Smooth muscle cell of the brain vasculature (primary cell): ENCODE measurements at regions not wholly inside any gene's neighbourhood (a gene's known extent, or its start where the extent isn't known, plus 50 kb on each side); places are given as distances from the start of the nearest gene placed in this dataset.
"Not testable (repeated sequence)": the region's sequence is repeated elsewhere in the genome, so short reads cannot be mapped to it uniquely, and the experiment has no call there.

Source experiments
- DNase-seq: peaks from one replicate; pipeline ENCODE4 v3.0.0-alpha.2; 2012; ENCODE audit warnings: low read depth, low spot score

GRCh38 chr7:81182056-81182455 is 263.2 kb upstream of the SEMA3C start:
- DNase-seq: not testable (repeated sequence)

- DNase-seq: no peak
These were observed 262.2 kb upstream of the SEMA3C start for GRCh38 chr7:81181066-81181465.

GRCh38 chr7:81180573-81180972 is 261.7 kb upstream of the SEMA3C start:
- DNase-seq: no peak

GRCh38 chr7:81175275-81175940 is 256.6 kb upstream of the SEMA3C start:
- no peak for DNase-seq

- DNase-seq: peak; percentile 33
These were observed 255.0 kb upstream of the SEMA3C start for GRCh38 chr7:81173766-81174281.

- no peak for DNase-seq
These were observed 251.4 kb upstream of the SEMA3C start for GRCh38 chr7:81170291-81170690.

- DNase-seq: no peak
These were observed 249.1 kb upstream of the SEMA3C start for GRCh38 chr7:81167934-81168333.

- DNase-seq: no peak
These were observed 246.2 kb upstream of the SEMA3C start for GRCh38 chr7:81165070-81165469.

GRCh38 chr7:81162771-81163525 is 244.1 kb upstream of the SEMA3C start:
- DNase-seq: no peak

- no peak for DNase-seq
These were observed 243.4 kb upstream of the SEMA3C start for GRCh38 chr7:81162234-81162633.

GRCh38 chr7:81161451-81162075 is 242.7 kb upstream of the SEMA3C start:
- DNase-seq: peak; percentile 20

- no peak for DNase-seq
These were observed 240.6 kb upstream of the SEMA3C start for GRCh38 chr7:81159402-81159801.

- no peak for DNase-seq
These were observed 239.3 kb upstream of the SEMA3C start for GRCh38 chr7:81158189-81158588.

GRCh38 chr7:81155654-81156373 is 237.0 kb upstream of the SEMA3C start:
- no peak for DNase-seq

GRCh38 chr7:81154565-81154964 is 235.7 kb upstream of the SEMA3C start:
- no peak for DNase-seq

- not testable (repeated sequence) for DNase-seq
These were observed 234.1 kb upstream of the SEMA3C start for GRCh38 chr7:81152925-81153324.

GRCh38 chr7:81150951-81151361 is 232.1 kb upstream of the SEMA3C start:
- no peak for DNase-seq

- DNase-seq: no peak
These were observed 225.0 kb upstream of the SEMA3C start for GRCh38 chr7:81143856-81144255.

- DNase-seq: not testable (repeated sequence)
These were observed 222.7 kb upstream of the SEMA3C start for GRCh38 chr7:81141257-81142205.

- DNase-seq: no peak
These were observed 221.9 kb upstream of the SEMA3C start for GRCh38 chr7:81140775-81141174.

GRCh38 chr7:81140252-81140651 is 221.4 kb upstream of the SEMA3C start:
- no peak for DNase-seq
